ENCODE measurements at regions not wholly inside any gene's neighbourhood (a gene's known extent, or its start where the extent isn't known, plus 50 kb on each side); places are given as distances from the start of the nearest gene placed in this dataset.
"Not testable (repeated sequence)": the region's sequence is repeated elsewhere in the genome, so short reads cannot be mapped to it uniquely, and the experiment has no call there.

- 73% methylated on average over 24 of the region's 24 CpGs for WGBS
- H3K4me1 ChIP-seq (ENCODE audit: control insufficient read depth in 2 of 2, insufficient read depth in 2 of 2, low read length in 2 of 2); H3K27me3 ChIP-seq (ENCODE audit: control insufficient read depth in 2 of 2, insufficient read depth in 1 of 2, low read length in 1 of 2); H3K36me3 ChIP-seq (ENCODE audit: control insufficient read depth in 2 of 2, insufficient read depth in 2 of 2, low read length in 1 of 2); DNase-seq (ENCODE audit: low read depth in 6 of 9, low spot score in 9 of 9); H3K4me3 ChIP-seq (ENCODE audit: low read length in 2 of 2); H3K27ac ChIP-seq (ENCODE audit: low read depth in 1 of 2, low read length in 1 of 2): not testable (repeated sequence)
- H3K9me3 ChIP-seq (ENCODE audit: control insufficient read depth in 2 of 2, insufficient read depth in 1 of 2, low read length in 1 of 2): peaks cover 2 to 12% of the 10 kb centered on the region in 2 donors
Measured at GRCh38 chr13:18598543-18598942, 583.1 kb downstream of the TUBA3C start.

GRCh38 chr13:18597940-18598339 is 583.7 kb downstream of the TUBA3C start:
- H3K4me1 ChIP-seq (ENCODE audit: control insufficient read depth in 2 of 2, insufficient read depth in 2 of 2, low read length in 2 of 2); H3K36me3 ChIP-seq (ENCODE audit: control insufficient read depth in 2 of 2, insufficient read depth in 2 of 2, low read length in 1 of 2); H3K27ac ChIP-seq (ENCODE audit: low read depth in 1 of 2, low read length in 1 of 2); DNase-seq (ENCODE audit: low read depth in 6 of 9, low spot score in 9 of 9); H3K27me3 ChIP-seq (ENCODE audit: control insufficient read depth in 2 of 2, insufficient read depth in 1 of 2, low read length in 1 of 2); H3K4me3 ChIP-seq (ENCODE audit: low read length in 2 of 2): not testable (repeated sequence)
- H3K9me3 ChIP-seq (ENCODE audit: control insufficient read depth in 2 of 2, insufficient read depth in 1 of 2, low read length in 1 of 2): peaks cover 2 to 12% of the 10 kb centered on the region in 2 donors
- 85% methylated on average over 14 of the region's 14 CpGs for WGBS

GRCh38 chr13:18577103-18577502 is 604.5 kb downstream of the TUBA3C start:
- H3K27me3 ChIP-seq (ENCODE audit: control insufficient read depth in 2 of 2, insufficient read depth in 1 of 2, low read length in 1 of 2); H3K4me3 ChIP-seq (ENCODE audit: low read length in 2 of 2); DNase-seq (ENCODE audit: low read depth in 6 of 9, low spot score in 9 of 9); H3K9me3 ChIP-seq (ENCODE audit: control insufficient read depth in 2 of 2, insufficient read depth in 1 of 2, low read length in 1 of 2); H3K4me1 ChIP-seq (ENCODE audit: control insufficient read depth in 2 of 2, insufficient read depth in 2 of 2, low read length in 2 of 2); H3K36me3 ChIP-seq (ENCODE audit: control insufficient read depth in 2 of 2, insufficient read depth in 2 of 2, low read length in 1 of 2); H3K27ac ChIP-seq (ENCODE audit: low read depth in 1 of 2, low read length in 1 of 2): not testable (repeated sequence)
- no CpG with 5 or more reads among the region's 1 CpG for WGBS

DNA sequence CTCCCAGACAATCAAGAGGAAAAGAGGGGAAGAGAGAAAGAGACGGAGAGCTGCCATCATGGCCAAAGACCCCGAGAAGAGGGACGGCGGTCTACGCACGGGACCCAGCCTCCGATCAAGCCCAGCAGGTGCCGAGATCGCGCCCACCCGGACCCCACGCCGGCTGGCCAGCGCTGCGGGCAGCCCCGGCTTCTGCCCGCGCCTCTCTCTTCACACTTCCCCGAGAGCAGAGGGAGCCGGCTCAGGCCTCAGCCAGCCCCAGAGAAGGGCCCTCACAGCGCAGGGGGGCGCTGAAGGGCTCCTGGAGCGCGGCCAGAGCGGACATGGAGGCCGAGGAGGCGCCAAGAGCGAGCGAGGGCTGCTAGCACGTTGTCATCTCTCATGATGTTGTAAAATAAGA is 613.7 kb downstream of the TUBA3C start:
- not testable (repeated sequence) for DNase-seq (ENCODE audit: low read depth in 6 of 9, low spot score in 9 of 9); H3K9me3 ChIP-seq (ENCODE audit: control insufficient read depth in 2 of 2, insufficient read depth in 1 of 2, low read length in 1 of 2); H3K36me3 ChIP-seq (ENCODE audit: control insufficient read depth in 2 of 2, insufficient read depth in 2 of 2, low read length in 1 of 2); H3K27ac ChIP-seq (ENCODE audit: low read depth in 1 of 2, low read length in 1 of 2); H3K27me3 ChIP-seq (ENCODE audit: control insufficient read depth in 2 of 2, insufficient read depth in 1 of 2, low read length in 1 of 2); H3K4me3 ChIP-seq (ENCODE audit: low read length in 2 of 2); H3K4me1 ChIP-seq (ENCODE audit: control insufficient read depth in 2 of 2, insufficient read depth in 2 of 2, low read length in 2 of 2)
- 90% methylated on average over 30 of the region's 30 CpGs for WGBS

Data from thymus (tissue), 11 donors.